A673 (cell line): ENCODE measurements at regions not wholly inside any gene's neighbourhood (a gene's known extent, or its start where the extent isn't known, plus 50 kb on each side); places are given as distances from the start of the nearest gene placed in this dataset.

Experiments used
- BruUV-seq: library from RNA; stranded (reverse); fragments of 400-500 nt; replicated peaks from 2 replicates; lab custom pipeline; 2021; lab: Mats Ljungman, UMichigan
- CTCF ChIA-PET: fragments of 300-600 bp; sonication (Branson Sonifier 250); formaldehyde crosslinking; loops from one replicate; lab custom pipeline; 2022; ENCODE audit warnings: antibody characterized with exemption; lab: Charles Lee
- POLR2A ChIA-PET: fragments of 300-600 bp; sonication (Branson Sonifier 250); formaldehyde crosslinking; loops from one replicate; lab custom pipeline; 2022; ENCODE audit warnings: antibody characterized with exemption; ENCODE audit not compliant: low non-redundant PET; lab: Charles Lee
- DNase-seq: peaks from one replicate; pipeline ENCODE4 v3.0.0-alpha.2; 2015; ENCODE audit warnings: low spot score
- H3K27ac ChIP-seq: fragments of 200-600 bp; sonication (generic); 2 replicates; pipeline ENCODE4 v1.5.1; 2016; ENCODE audit warnings: mixed run types, low read depth, mild to moderate bottlenecking, mixed read lengths, antibody characterized with exemption, low read length; ENCODE audit not compliant: poor library complexity, severe bottlenecking
- H3K27me3 ChIP-seq: fragments of 200-600 bp; sonication (generic); replicated peaks from 2 replicates; pipeline ENCODE4 v1.6.1; 2017; ENCODE audit warnings: mixed run types, low read depth, mild to moderate bottlenecking, mixed read lengths, antibody characterized with exemption, low read length; ENCODE audit not compliant: insufficient read depth, poor library complexity
- H3K36me3 ChIP-seq: fragments of 200-600 bp; sonication (generic); 2 replicates; pipeline ENCODE4 v1.6.1; 2016; ENCODE audit warnings: mixed run types, mild to moderate bottlenecking, mixed read lengths, antibody characterized with exemption, low read length; ENCODE audit not compliant: insufficient read depth, poor library complexity, severe bottlenecking
- H3K4me1 ChIP-seq: fragments of 200-600 bp; sonication (generic); 2 replicates; pipeline ENCODE4 v1.6.1; 2017; ENCODE audit warnings: mixed run types, mild to moderate bottlenecking, mixed read lengths, antibody characterized with exemption, low read length; ENCODE audit not compliant: insufficient read depth, poor library complexity, severe bottlenecking
- H3K4me3 ChIP-seq: fragments of 200-600 bp; sonication (generic); 2 replicates; pipeline ENCODE4 v1.5.1; 2016; ENCODE audit warnings: low read depth, mixed run types, mild to moderate bottlenecking, mixed read lengths, low read length; ENCODE audit not compliant: poor library complexity, severe bottlenecking
- H3K9me3 ChIP-seq: fragments of 200-600 bp; sonication (generic); 2 replicates; pipeline ENCODE4 v1.6.1; 2016; ENCODE audit warnings: mixed run types, low read depth, mild to moderate bottlenecking, mixed read lengths, antibody characterized with exemption, low read length; ENCODE audit not compliant: poor library complexity, severe bottlenecking
- EZH2 ChIP-seq: fragments of 200-600 bp; sonication (generic); IDR thresholded peaks from 2 replicates; pipeline ENCODE4 v1.6.1; 2017; ENCODE audit warnings: borderline replicate concordance, low read depth, mild to moderate bottlenecking, mixed read lengths, antibody characterized with exemption, low read length; ENCODE audit not compliant: poor library complexity, severe bottlenecking
- intact Hi-C: fragments of 100-400 bp; cut with micrococcal nuclease; formaldehyde crosslinking; loops from one replicate; pipeline ENCODE4 v1.10.0; 2022; ENCODE audit not compliant: unreplicated experiment
- TF ChIP-seq, protein P1 (sequence below): fragments of 300-800, 200-600 bp; sonication (generic); conservative IDR thresholded peaks from 2 replicates; pipeline ENCODE4 v1.5.1; 2017; ENCODE audit warnings: low read depth, mild to moderate bottlenecking, antibody characterized with exemption, low read length, moderate library complexity, mixed read lengths

DNA sequence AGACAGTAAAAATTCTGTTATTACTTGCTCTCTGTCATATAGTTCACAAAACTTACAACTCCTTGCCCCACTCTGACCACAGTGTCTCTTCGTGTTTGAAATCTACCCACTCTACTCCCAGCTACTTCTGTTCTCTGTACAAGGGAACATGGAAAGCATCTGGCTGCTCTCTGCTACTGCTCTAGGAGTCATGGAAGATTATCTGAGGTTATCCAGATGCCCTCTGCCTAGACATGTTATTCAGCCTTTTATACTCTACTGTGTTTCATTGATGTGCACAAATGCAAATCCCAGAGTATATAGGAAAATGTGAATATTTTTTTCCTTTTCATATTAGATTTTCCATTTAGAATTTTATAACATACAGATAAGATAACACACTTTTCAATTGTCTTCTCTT is 1525.6 kb downstream of the MAT2B start:
- no peaks in the 10 kb centered on the region for H3K4me1 ChIP-seq
- no peak overlapping the region for H3K27ac ChIP-seq
- TF ChIP-seq, protein P1, sequence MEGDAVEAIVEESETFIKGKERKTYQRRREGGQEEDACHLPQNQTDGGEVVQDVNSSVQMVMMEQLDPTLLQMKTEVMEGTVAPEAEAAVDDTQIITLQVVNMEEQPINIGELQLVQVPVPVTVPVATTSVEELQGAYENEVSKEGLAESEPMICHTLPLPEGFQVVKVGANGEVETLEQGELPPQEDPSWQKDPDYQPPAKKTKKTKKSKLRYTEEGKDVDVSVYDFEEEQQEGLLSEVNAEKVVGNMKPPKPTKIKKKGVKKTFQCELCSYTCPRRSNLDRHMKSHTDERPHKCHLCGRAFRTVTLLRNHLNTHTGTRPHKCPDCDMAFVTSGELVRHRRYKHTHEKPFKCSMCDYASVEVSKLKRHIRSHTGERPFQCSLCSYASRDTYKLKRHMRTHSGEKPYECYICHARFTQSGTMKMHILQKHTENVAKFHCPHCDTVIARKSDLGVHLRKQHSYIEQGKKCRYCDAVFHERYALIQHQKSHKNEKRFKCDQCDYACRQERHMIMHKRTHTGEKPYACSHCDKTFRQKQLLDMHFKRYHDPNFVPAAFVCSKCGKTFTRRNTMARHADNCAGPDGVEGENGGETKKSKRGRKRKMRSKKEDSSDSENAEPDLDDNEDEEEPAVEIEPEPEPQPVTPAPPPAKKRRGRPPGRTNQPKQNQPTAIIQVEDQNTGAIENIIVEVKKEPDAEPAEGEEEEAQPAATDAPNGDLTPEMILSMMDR: no peak
- DNase-seq: no peak
- ChIA-PET CTCF (interaction anchor here (0.6 kb wide), 1 partner anchor 204 kb away, joined by 7 read pairs; no protein-coding TSS in a partner anchor), POLR2A (no interaction called here)
- intact Hi-C loops: loop anchor here (10.0 kb wide), 1 partner anchor 424 kb away; no protein-coding TSS in a partner anchor
- H3K4me3 ChIP-seq: no peak overlapping the region
- no TSS peak for BruUV-seq
- H3K27me3 ChIP-seq: no peaks in the 10 kb centered on the region
- no peaks in the 10 kb centered on the region for H3K36me3 ChIP-seq
- no peaks in the 10 kb centered on the region for H3K9me3 ChIP-seq

GRCh38 chr5:165031371-165031770 is 1526.0 kb downstream of the MAT2B start:
- no peak for DNase-seq
- intact Hi-C loops: loop anchor here (10.0 kb wide), 1 partner anchor 423 kb away; no protein-coding TSS in a partner anchor
- Histone ChIP-seq H3K4me1 (no peaks in the 10 kb centered on the region), H3K9me3 (no peaks in the 10 kb centered on the region), H3K27ac (no peak overlapping the region), H3K36me3 (no peaks in the 10 kb centered on the region), H3K27me3 (no peaks in the 10 kb centered on the region), H3K4me3 (no peak overlapping the region)
- no peak for TF ChIP-seq EZH2
- TF ChIP-seq, protein P1: no peak
- ChIA-PET CTCF (no interaction called here), POLR2A (no interaction called here)
- no TSS peak for BruUV-seq

GRCh38 chr5:165035520-165035919 is 1530.1 kb downstream of the MAT2B start:
- TF ChIP-seq, protein P1: no peak
- TF ChIP-seq EZH2: no peak
- no TSS peak for BruUV-seq

More at GRCh38 chr5:165035520-165035919, 1530.1 kb downstream of the MAT2B start:
- intact Hi-C loops: loop anchor here (10.0 kb wide), 1 partner anchor 419 kb away; no protein-coding TSS in a partner anchor
- ChIA-PET CTCF (no interaction called here), POLR2A (no interaction called here)
- Histone ChIP-seq H3K27ac (no peak overlapping the region), H3K36me3 (no peaks in the 10 kb centered on the region), H3K4me1 (no peaks in the 10 kb centered on the region), H3K4me3 (no peak overlapping the region), H3K9me3 (no peaks in the 10 kb centered on the region), H3K27me3 (no peaks in the 10 kb centered on the region)
- DNase-seq: no peak
